Endothelial cell of umbilical vein (primary cell): ENCODE measurements at regions not wholly inside any gene's neighbourhood (a gene's known extent, or its start where the extent isn't known, plus 50 kb on each side); places are given as distances from the start of the nearest gene placed in this dataset.

Experiments used
- BruUV-seq: library from RNA; stranded (reverse); fragments of 400-500 nt; replicated peaks from 2 replicates; lab custom pipeline; 2021; lab: Mats Ljungman, UMichigan
- CTCF ChIA-PET: fragments of 300-600, 350-600 bp; sonication (Branson Sonifier 250); formaldehyde crosslinking; loops from one replicate; lab custom pipeline; 2021; ENCODE audit warnings: antibody characterized with exemption, inconsistent platforms; lab: Charles Lee
- POLR2A ChIA-PET: fragments of 300-600, 350-600 bp; sonication (Branson Sonifier 250); formaldehyde crosslinking; loops from one replicate; lab custom pipeline; 2021; ENCODE audit warnings: antibody characterized with exemption, inconsistent platforms; lab: Charles Lee
- DNase-seq: peaks from one replicate; pipeline ENCODE4 v3.0.0-alpha.2; 2011; ENCODE audit warnings: low read depth, low spot score
- FAIRE-seq: peaks from 2 replicates; lab custom pipeline; 2011; peaks lifted over from hg19 to GRCh38; lab: Jason Lieb, UNC
- H2AFZ ChIP-seq: 2 replicates; pipeline ENCODE4 v1.6.0; 2012; ENCODE audit warnings: low read depth, low read length, control low read depth, inconsistent platforms
- H3K27ac ChIP-seq: 2 replicates; pipeline ENCODE4 v1.5.1; 2011; ENCODE audit warnings: low read depth, mild to moderate bottlenecking, control low read depth, low read length, moderate library complexity; ENCODE audit not compliant: insufficient read depth
- H3K27me3 ChIP-seq, 2 experiments: 2 replicates each; pipeline versions ENCODE4 v1.6.0 to v1.6.1; 2011; ENCODE audit warnings: low read length in 2 of 2, mixed read lengths in 1 of 2; ENCODE audit not compliant: control insufficient read depth in 2 of 2, insufficient read depth in 2 of 2
- H3K36me3 ChIP-seq, 2 experiments: 2 replicates in 1 of 2; 3 replicates in 1 of 2; pipeline ENCODE4 v1.5.1; 2011; ENCODE audit warnings: low read length in 2 of 2, mild to moderate bottlenecking in 1 of 2, moderate library complexity in 1 of 2; ENCODE audit not compliant: control insufficient read depth in 2 of 2, insufficient read depth in 2 of 2; ENCODE audit errors: extremely low read depth in 1 of 2
- H3K4me1 ChIP-seq: 3 replicates; pipeline ENCODE4 v1.5.1; 2011; ENCODE audit warnings: mild to moderate bottlenecking, low read length; ENCODE audit not compliant: control insufficient read depth, insufficient read depth; ENCODE audit errors: extremely low read depth
- H3K4me2 ChIP-seq: 2 replicates; pipeline ENCODE4 v1.6.1; 2011; ENCODE audit warnings: low read length, control low read depth, mixed read lengths; ENCODE audit not compliant: insufficient read depth
- H3K4me3 ChIP-seq, 3 experiments: fragments of 200-600 bp in 1 of 3; sonication (generic), shearing (Covaris generic) in 1 of 3; replicated peaks in 1 of 3; 2 replicates each; pipeline ENCODE4 v1.5.1; 2011 to 2016; ENCODE audit warnings: control low read depth in 3 of 3, low read length in 3 of 3, mild to moderate bottlenecking in 2 of 3, inconsistent platforms in 1 of 3, low read depth in 1 of 3, moderate library complexity in 1 of 3; ENCODE audit not compliant: insufficient read depth in 1 of 3
- H3K79me2 ChIP-seq: 2 replicates; pipeline ENCODE4 v1.6.0; 2012; ENCODE audit warnings: low read length, inconsistent platforms; ENCODE audit not compliant: control insufficient read depth, insufficient read depth
- H3K9ac ChIP-seq: replicated peaks from 2 replicates; pipeline ENCODE3; 2011; ENCODE audit warnings: low read length, control low read depth; ENCODE audit not compliant: insufficient read depth; ENCODE audit errors: extremely low read depth
- H3K9me1 ChIP-seq: replicated peaks from 3 replicates; pipeline ENCODE4 v1.6.0; 2011; ENCODE audit warnings: mild to moderate bottlenecking, low read length; ENCODE audit not compliant: control insufficient read depth, insufficient read depth; ENCODE audit errors: extremely low read depth
- H3K9me3 ChIP-seq: replicated peaks from 2 replicates; pipeline ENCODE4 v1.5.1; 2012; ENCODE audit warnings: low read length, inconsistent platforms; ENCODE audit not compliant: control insufficient read depth, insufficient read depth
- H4K20me1 ChIP-seq: replicated peaks from 2 replicates; pipeline ENCODE3; 2011; ENCODE audit warnings: mild to moderate bottlenecking, low read length; ENCODE audit not compliant: control insufficient read depth, insufficient read depth; ENCODE audit errors: extremely low read depth
- EZH2 ChIP-seq: IDR thresholded peaks from 2 replicates; pipeline ENCODE4 v1.6.1; 2012; ENCODE audit warnings: borderline replicate concordance, low read depth, mild to moderate bottlenecking, moderate library complexity, low read length, inconsistent platforms; ENCODE audit not compliant: severe bottlenecking
- FOS ChIP-seq: IDR thresholded peaks from 2 replicates; pipeline ENCODE4 v1.6.1; 2011; ENCODE audit warnings: mild to moderate bottlenecking, low read length, moderate library complexity, borderline replicate concordance; ENCODE audit not compliant: insufficient read depth
- GATA2 ChIP-seq: IDR thresholded peaks from 2 replicates; pipeline ENCODE4 v1.7.0; 2011; ENCODE audit warnings: low read depth, mild to moderate bottlenecking, moderate library complexity, mixed read lengths, low read length; ENCODE audit not compliant: insufficient read length, insufficient read depth
- JUN ChIP-seq: IDR thresholded peaks from 2 replicates; pipeline ENCODE4 v1.6.1; 2011; ENCODE audit warnings: borderline replicate concordance, low read depth; ENCODE audit not compliant: insufficient read length, insufficient read depth
- MYC ChIP-seq: IDR thresholded peaks from one replicate; pipeline ENCODE4 v1.6.1; 2011; ENCODE audit warnings: mild to moderate bottlenecking, low read depth, low read length
- POLR2A ChIP-seq: IDR thresholded peaks from 2 replicates; pipeline ENCODE4 v1.6.1; 2012; ENCODE audit warnings: low read depth, mild to moderate bottlenecking, control low read depth, low read length
- POLR2AphosphoS5 ChIP-seq: IDR thresholded peaks from 2 replicates; pipeline ENCODE4 v1.6.1; 2012; ENCODE audit warnings: low read depth, mild to moderate bottlenecking, control low read depth, low read length, moderate library complexity; ENCODE audit not compliant: insufficient read depth
- dilution Hi-C: fragments of 300-500 bp; cut with MboI; formaldehyde crosslinking; loops from one replicate; pipeline ENCODE4 v1.15.0; 2019; ENCODE audit warnings: low sequenced_read_pairs; ENCODE audit not compliant: extremely low pct_ligation_motif_present
- intact Hi-C: fragments of 100-400 bp; cut with micrococcal nuclease; formaldehyde crosslinking; loops from one replicate; pipeline ENCODE4 v1.10.0; 2022
- TF ChIP-seq, protein P1 (sequence below): IDR thresholded peaks from 2 replicates; pipeline ENCODE4 v1.6.1; 2011; ENCODE audit not compliant: insufficient read depth, insufficient read length
- TF ChIP-seq, protein P2 (sequence below), 2 donors: IDR thresholded peaks; 1 replicate in 1 of 2; 2 replicates in 1 of 2; pipeline ENCODE4 v1.5.1; 2011; ENCODE audit warnings: low read length in 2 of 2, mild to moderate bottlenecking in 2 of 2, moderate library complexity in 2 of 2, control low read depth in 1 of 2, inconsistent platforms in 1 of 2, low read depth in 1 of 2; ENCODE audit not compliant: insufficient read depth in 1 of 2; ENCODE audit errors: extremely low read depth in 1 of 2

GRCh38 chr16:60720060-60720459 is 1316.2 kb downstream of the CDH8 start:
- Histone ChIP-seq H3K9me1 (no peaks in the 10 kb centered on the region), H3K79me2 (no peaks in the 10 kb centered on the region), H4K20me1 (no peaks in the 10 kb centered on the region), H3K4me1 (no peaks in the 10 kb centered on the region), H3K27ac (no peak overlapping the region), H3K27me3 (no peaks in the 10 kb centered on the region), H3K9me3 (no peaks in the 10 kb centered on the region), H3K36me3 (no peaks in the 10 kb centered on the region), H3K4me3 (no peak overlapping the region), H3K9ac (no peak overlapping the region), H2AFZ (no peak overlapping the region), H3K4me2 (no peak overlapping the region)
- CTCF ChIA-PET = interaction anchor here (0.7 kb wide), 1 partner anchor 8 kb away, joined by 3 read pairs; no protein-coding TSS in a partner anchor
- DNase-seq (no peak), FAIRE-seq (no peak)
- no TSS peak for BruUV-seq
- intact Hi-C loops (no loop called here), dilution Hi-C loops (no loop called here)
- TF ChIP-seq, protein P1, sequence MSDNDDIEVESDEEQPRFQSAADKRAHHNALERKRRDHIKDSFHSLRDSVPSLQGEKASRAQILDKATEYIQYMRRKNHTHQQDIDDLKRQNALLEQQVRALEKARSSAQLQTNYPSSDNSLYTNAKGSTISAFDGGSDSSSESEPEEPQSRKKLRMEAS = no peak
- TF ChIP-seq MYC (no peak), POLR2A (no peak), POLR2AphosphoS5 (no peak), GATA2 (no peak), EZH2 (no peak), JUN (no peak), FOS (no peak)
- TF ChIP-seq, protein P2, sequence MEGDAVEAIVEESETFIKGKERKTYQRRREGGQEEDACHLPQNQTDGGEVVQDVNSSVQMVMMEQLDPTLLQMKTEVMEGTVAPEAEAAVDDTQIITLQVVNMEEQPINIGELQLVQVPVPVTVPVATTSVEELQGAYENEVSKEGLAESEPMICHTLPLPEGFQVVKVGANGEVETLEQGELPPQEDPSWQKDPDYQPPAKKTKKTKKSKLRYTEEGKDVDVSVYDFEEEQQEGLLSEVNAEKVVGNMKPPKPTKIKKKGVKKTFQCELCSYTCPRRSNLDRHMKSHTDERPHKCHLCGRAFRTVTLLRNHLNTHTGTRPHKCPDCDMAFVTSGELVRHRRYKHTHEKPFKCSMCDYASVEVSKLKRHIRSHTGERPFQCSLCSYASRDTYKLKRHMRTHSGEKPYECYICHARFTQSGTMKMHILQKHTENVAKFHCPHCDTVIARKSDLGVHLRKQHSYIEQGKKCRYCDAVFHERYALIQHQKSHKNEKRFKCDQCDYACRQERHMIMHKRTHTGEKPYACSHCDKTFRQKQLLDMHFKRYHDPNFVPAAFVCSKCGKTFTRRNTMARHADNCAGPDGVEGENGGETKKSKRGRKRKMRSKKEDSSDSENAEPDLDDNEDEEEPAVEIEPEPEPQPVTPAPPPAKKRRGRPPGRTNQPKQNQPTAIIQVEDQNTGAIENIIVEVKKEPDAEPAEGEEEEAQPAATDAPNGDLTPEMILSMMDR (IDR thresholded peaks at IDR 0.05; ENCODE audit: extremely low read depth in 1 of 2, insufficient read depth in 1 of 2, low read depth in 1 of 2, low read length in 2 of 2) = no peak
- POLR2A ChIA-PET = no interaction called here
